GM12892 (cell line): ENCODE measurements at regions not wholly inside any gene's neighbourhood (a gene's known extent, or its start where the extent isn't known, plus 50 kb on each side); places are given as distances from the start of the nearest gene placed in this dataset.

Source experiments
- POLR2A ChIP-seq: IDR thresholded peaks from 2 replicates; pipeline ENCODE4 v1.6.1; 2011; ENCODE audit warnings: low read depth, low read length, control low read depth
- POLR2AphosphoS5 ChIP-seq: IDR thresholded peaks from 2 replicates; pipeline ENCODE4 v1.6.1; 2011; ENCODE audit warnings: low read depth, low read length, control low read depth
- TAF1 ChIP-seq: IDR thresholded peaks from 2 replicates; pipeline ENCODE4 v1.6.1; 2011; ENCODE audit warnings: low read depth, mild to moderate bottlenecking, control low read depth, low read length, borderline replicate concordance

GRCh38 chr12:93055221-93055620 lies 126.1 kb upstream of the EEA1 start:
- TF ChIP-seq POLR2A: no peak
- no peak for TF ChIP-seq POLR2AphosphoS5
- TF ChIP-seq TAF1: no peak
